ENCODE measurements at regions not wholly inside any gene's neighbourhood (a gene's known extent, or its start where the extent isn't known, plus 50 kb on each side); places are given as distances from the start of the nearest gene placed in this dataset.

- Histone ChIP-seq H4K20me1 (ENCODE audit: control insufficient read depth, insufficient read depth, low read length, poor library complexity, severe bottlenecking) (no peaks in the 10 kb centered on the region), H3K36me3 (replicated peaks in 1 of 2; ENCODE audit: control extremely low read depth in 1 of 2, control insufficient read depth in 1 of 2, extremely low read depth in 1 of 2, insufficient read depth in 2 of 2, low read length in 1 of 2) (no peaks in the 10 kb centered on the region), H3K4me2 (replicated peaks; ENCODE audit: low read depth, low read length, poor library complexity, severe bottlenecking) (no peak overlapping the region), H3K9ac (ENCODE audit: low read length) (no peak overlapping the region), H3K27ac (ENCODE audit: low read length in 2 of 2) (no peak overlapping the region), H3K4me3 (ENCODE audit: control extremely low read depth in 1 of 5, extremely low read depth in 1 of 5, insufficient read depth in 1 of 5, low read depth in 2 of 5, low read length in 4 of 5) (no peak overlapping the region), H3K9me3 (ENCODE audit: control extremely low read depth in 1 of 3, control insufficient read depth in 2 of 3, insufficient read depth in 1 of 3, low read length in 2 of 3) (no peaks in the 10 kb centered on the region), H3K27me3 (replicated peaks in 1 of 4; ENCODE audit: control extremely low read depth in 1 of 4, control insufficient read depth in 3 of 4, insufficient read depth in 4 of 4, low read length in 3 of 4) (no peaks in the 10 kb centered on the region), H2AFZ (ENCODE audit: insufficient read depth, low read depth, low read length, poor library complexity, severe bottlenecking) (no peak overlapping the region), H3K79me2 (ENCODE audit: control insufficient read depth, insufficient read depth, low read length) (no peaks in the 10 kb centered on the region), H3K4me1 (ENCODE audit: control insufficient read depth in 2 of 2, insufficient read depth in 2 of 2, low read length in 2 of 2) (peaks cover 8 to 23% of the 10 kb centered on the region in 2 donors)
- TF ChIP-seq CTCF (IDR thresholded peaks at IDR 0.05), result no peak
- no peak for TF ChIP-seq EZH2 (IDR thresholded peaks at IDR 0.05; ENCODE audit: borderline replicate concordance, insufficient read depth, low read depth, low read length, poor library complexity, severe bottlenecking)
- 100% methylated on average over 1 of the region's 1 CpG for WGBS (ENCODE audit: insufficient coverage)
- Mint-ChIP-seq H3K4me1 (peaks cover 24% of the 10 kb centered on the region), H3K4me3 (no peak overlapping the region), H3K27me3 (peaks cover 6% of the 10 kb centered on the region), H3K27ac (no peak overlapping the region), H3K9me3 (ENCODE audit: insufficient read depth) (no peaks in the 10 kb centered on the region)
- no peak for DNase-seq
- POLR2A ChIA-PET, result no interaction called here
- CTCF ChIA-PET, result no interaction called here
- ATAC-seq (ENCODE audit: low read depth), result no peak
- intact Hi-C loops (cut with micrococcal nuclease), result no loop called here
These were observed 197.0 kb upstream of the E2F8 start for GRCh38 chr11:19437760-19438159.

- intact Hi-C loops (cut with micrococcal nuclease), result no loop called here
- no peak overlapping the region for H3K27ac ChIP-seq (ENCODE audit: low read length in 2 of 2)
- no peaks in the 10 kb centered on the region for H3K27me3 ChIP-seq (replicated peaks in 1 of 4; ENCODE audit: control extremely low read depth in 1 of 4, control insufficient read depth in 3 of 4, insufficient read depth in 4 of 4, low read length in 3 of 4)
- H3K9me3 Mint-ChIP-seq (ENCODE audit: insufficient read depth), result no peaks in the 10 kb centered on the region
- peaks cover 26% of the 10 kb centered on the region for H3K4me1 Mint-ChIP-seq
- H3K4me1 ChIP-seq (ENCODE audit: control insufficient read depth in 2 of 2, insufficient read depth in 2 of 2, low read length in 2 of 2), result peaks cover 8 to 26% of the 10 kb centered on the region in 2 donors
- no peak overlapping the region for H3K4me3 Mint-ChIP-seq
- no peak overlapping the region for H2AFZ ChIP-seq (ENCODE audit: insufficient read depth, low read depth, low read length, poor library complexity, severe bottlenecking)
- no peaks in the 10 kb centered on the region for H3K9me3 ChIP-seq (ENCODE audit: control extremely low read depth in 1 of 3, control insufficient read depth in 2 of 3, insufficient read depth in 1 of 3, low read length in 2 of 3)
- no peaks in the 10 kb centered on the region for H4K20me1 ChIP-seq (ENCODE audit: control insufficient read depth, insufficient read depth, low read length, poor library complexity, severe bottlenecking)
- no peak overlapping the region for H3K4me2 ChIP-seq (replicated peaks; ENCODE audit: low read depth, low read length, poor library complexity, severe bottlenecking)
- H3K79me2 ChIP-seq (ENCODE audit: control insufficient read depth, insufficient read depth, low read length), result no peaks in the 10 kb centered on the region
- no peak overlapping the region for H3K9ac ChIP-seq (ENCODE audit: low read length)
- no peak for DNase-seq
- H3K4me3 ChIP-seq (ENCODE audit: control extremely low read depth in 1 of 5, extremely low read depth in 1 of 5, insufficient read depth in 1 of 5, low read depth in 2 of 5, low read length in 4 of 5), result no peak overlapping the region
- ChIA-PET CTCF (no interaction called here), POLR2A (no interaction called here)
- peaks cover 6% of the 10 kb centered on the region for H3K27me3 Mint-ChIP-seq
- ATAC-seq (ENCODE audit: low read depth), result no peak
- TF ChIP-seq EZH2 (IDR thresholded peaks at IDR 0.05; ENCODE audit: borderline replicate concordance, insufficient read depth, low read depth, low read length, poor library complexity, severe bottlenecking) (no peak), CTCF (IDR thresholded peaks at IDR 0.05) (no peak)
- H3K36me3 ChIP-seq (replicated peaks in 1 of 2; ENCODE audit: control extremely low read depth in 1 of 2, control insufficient read depth in 1 of 2, extremely low read depth in 1 of 2, insufficient read depth in 2 of 2, low read length in 1 of 2), result no peaks in the 10 kb centered on the region
- H3K27ac Mint-ChIP-seq, result no peak overlapping the region
These were observed 196.2 kb upstream of the E2F8 start for GRCh38 chr11:19436932-19437331.

Measured in B cell (primary cell).